ENCODE measurements at regions not wholly inside any gene's neighbourhood (a gene's known extent, or its start where the extent isn't known, plus 50 kb on each side); places are given as distances from the start of the nearest gene placed in this dataset.

- no peak for TF ChIP-seq POLR2AphosphoS5 (IDR thresholded peaks at IDR 0.05; ENCODE audit: low read depth)
- TF ChIP-seq CTCF (IDR thresholded peaks at IDR 0.05; ENCODE audit: insufficient read depth, low read length) = no peak
- TF ChIP-seq, protein P1, sequence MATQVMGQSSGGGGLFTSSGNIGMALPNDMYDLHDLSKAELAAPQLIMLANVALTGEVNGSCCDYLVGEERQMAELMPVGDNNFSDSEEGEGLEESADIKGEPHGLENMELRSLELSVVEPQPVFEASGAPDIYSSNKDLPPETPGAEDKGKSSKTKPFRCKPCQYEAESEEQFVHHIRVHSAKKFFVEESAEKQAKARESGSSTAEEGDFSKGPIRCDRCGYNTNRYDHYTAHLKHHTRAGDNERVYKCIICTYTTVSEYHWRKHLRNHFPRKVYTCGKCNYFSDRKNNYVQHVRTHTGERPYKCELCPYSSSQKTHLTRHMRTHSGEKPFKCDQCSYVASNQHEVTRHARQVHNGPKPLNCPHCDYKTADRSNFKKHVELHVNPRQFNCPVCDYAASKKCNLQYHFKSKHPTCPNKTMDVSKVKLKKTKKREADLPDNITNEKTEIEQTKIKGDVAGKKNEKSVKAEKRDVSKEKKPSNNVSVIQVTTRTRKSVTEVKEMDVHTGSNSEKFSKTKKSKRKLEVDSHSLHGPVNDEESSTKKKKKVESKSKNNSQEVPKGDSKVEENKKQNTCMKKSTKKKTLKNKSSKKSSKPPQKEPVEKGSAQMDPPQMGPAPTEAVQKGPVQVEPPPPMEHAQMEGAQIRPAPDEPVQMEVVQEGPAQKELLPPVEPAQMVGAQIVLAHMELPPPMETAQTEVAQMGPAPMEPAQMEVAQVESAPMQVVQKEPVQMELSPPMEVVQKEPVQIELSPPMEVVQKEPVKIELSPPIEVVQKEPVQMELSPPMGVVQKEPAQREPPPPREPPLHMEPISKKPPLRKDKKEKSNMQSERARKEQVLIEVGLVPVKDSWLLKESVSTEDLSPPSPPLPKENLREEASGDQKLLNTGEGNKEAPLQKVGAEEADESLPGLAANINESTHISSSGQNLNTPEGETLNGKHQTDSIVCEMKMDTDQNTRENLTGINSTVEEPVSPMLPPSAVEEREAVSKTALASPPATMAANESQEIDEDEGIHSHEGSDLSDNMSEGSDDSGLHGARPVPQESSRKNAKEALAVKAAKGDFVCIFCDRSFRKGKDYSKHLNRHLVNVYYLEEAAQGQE (IDR thresholded peaks at IDR 0.05; ENCODE audit: insufficient replicate concordance, low read depth) = no peak
- no peak for TF ChIP-seq SPI1 (IDR thresholded peaks at IDR 0.05; ENCODE audit: borderline replicate concordance, low read depth)
Observed at GRCh38 chr3:134729649-134730048, 65.4 kb upstream of the EPHB1 start.
